Natural killer cell (primary cell): ENCODE measurements at regions not wholly inside any gene's neighbourhood (a gene's known extent, or its start where the extent isn't known, plus 50 kb on each side); places are given as distances from the start of the nearest gene placed in this dataset.

Source experiments
- ATAC-seq, 3 donors: fragments of 150-1000 bp in 2 of 3; fragments of 200-7000 bp in 1 of 3; cut with Tn5 transposase; 1 replicate in 1 of 3; 2 replicates in 2 of 3; pipeline ENCODE4 v1.10.0; 2021; ENCODE audit warnings: mild to moderate bottlenecking in 2 of 3, moderate library complexity in 2 of 3
- DNase-seq, 2 donors: peaks; one replicate each; pipeline versions ENCODE4 v3.0.0 to v3.0.0-alpha.2; 2013 to 2021; ENCODE audit warnings: mixed read lengths in 1 of 2
- H3K27ac ChIP-seq: one replicate; pipeline ENCODE4 v1.5.1; 2013; ENCODE audit warnings: mild to moderate bottlenecking, low read length
- H3K27me3 ChIP-seq: one replicate; pipeline ENCODE4 v1.6.1; 2013; ENCODE audit warnings: low read length; ENCODE audit not compliant: control insufficient read depth, insufficient read depth
- H3K36me3 ChIP-seq: one replicate; pipeline ENCODE4 v1.6.1; 2013; ENCODE audit warnings: low read length; ENCODE audit not compliant: control insufficient read depth, insufficient read depth
- H3K4me1 ChIP-seq: one replicate; pipeline ENCODE4 v1.6.1; 2013; ENCODE audit warnings: low read length; ENCODE audit not compliant: control insufficient read depth, insufficient read depth
- H3K4me3 ChIP-seq: one replicate; pipeline ENCODE4 v1.5.1; 2013; ENCODE audit warnings: low read length
- H3K9me3 ChIP-seq: one replicate; pipeline ENCODE4 v1.6.1; 2013; ENCODE audit warnings: low read length; ENCODE audit not compliant: control insufficient read depth, insufficient read depth
- H3K27ac Mint-ChIP-seq, 2 donors: one replicate each; pipeline ENCODE4 v1.8.0; 2022; ENCODE audit warnings: mild to moderate bottlenecking in 2 of 2, mixed read lengths in 2 of 2, moderate library complexity in 1 of 2
- H3K27me3 Mint-ChIP-seq, 2 donors: one replicate each; pipeline ENCODE4 v1.8.0; 2022; ENCODE audit warnings: low read depth in 2 of 2, mixed read lengths in 2 of 2
- H3K36me3 Mint-ChIP-seq: one replicate; pipeline ENCODE4 v1.8.0; 2022; ENCODE audit warnings: mixed read lengths
- H3K4me1 Mint-ChIP-seq, 2 donors: one replicate each; pipeline ENCODE4 v1.8.0; 2022; ENCODE audit warnings: mixed read lengths in 2 of 2
- H3K4me3 Mint-ChIP-seq: one replicate; pipeline ENCODE4 v1.8.0; 2022; ENCODE audit warnings: mild to moderate bottlenecking, moderate library complexity, mixed read lengths
- H3K9me3 Mint-ChIP-seq, 2 donors: one replicate each; pipeline ENCODE4 v1.8.0; 2022; ENCODE audit warnings: mixed read lengths in 2 of 2
- WGBS: methylation state at CpG from one replicate; pipeline ENCODE4 v1.1.7; 2013; ENCODE audit warnings: missing lambda C conversion rate; ENCODE audit not compliant: insufficient coverage; 5-methylcytosine and 5-hydroxymethylcytosine counted together
- intact Hi-C: fragments of 100-400 bp; cut with micrococcal nuclease; formaldehyde crosslinking; loops from one replicate; pipeline ENCODE4 v1.14.2; 2022
- TF ChIP-seq, protein P1 (sequence below): fragments of 200-600 bp; IDR thresholded peaks from one replicate; pipeline ENCODE4 v1.8.0; 2022; ENCODE audit warnings: antibody characterized with exemption

GRCh38 chr1:177659281-177659680 lies 310.6 kb downstream of the SEC16B start:
- no peak overlapping the region for H3K27ac Mint-ChIP-seq
- TF ChIP-seq, protein P1, sequence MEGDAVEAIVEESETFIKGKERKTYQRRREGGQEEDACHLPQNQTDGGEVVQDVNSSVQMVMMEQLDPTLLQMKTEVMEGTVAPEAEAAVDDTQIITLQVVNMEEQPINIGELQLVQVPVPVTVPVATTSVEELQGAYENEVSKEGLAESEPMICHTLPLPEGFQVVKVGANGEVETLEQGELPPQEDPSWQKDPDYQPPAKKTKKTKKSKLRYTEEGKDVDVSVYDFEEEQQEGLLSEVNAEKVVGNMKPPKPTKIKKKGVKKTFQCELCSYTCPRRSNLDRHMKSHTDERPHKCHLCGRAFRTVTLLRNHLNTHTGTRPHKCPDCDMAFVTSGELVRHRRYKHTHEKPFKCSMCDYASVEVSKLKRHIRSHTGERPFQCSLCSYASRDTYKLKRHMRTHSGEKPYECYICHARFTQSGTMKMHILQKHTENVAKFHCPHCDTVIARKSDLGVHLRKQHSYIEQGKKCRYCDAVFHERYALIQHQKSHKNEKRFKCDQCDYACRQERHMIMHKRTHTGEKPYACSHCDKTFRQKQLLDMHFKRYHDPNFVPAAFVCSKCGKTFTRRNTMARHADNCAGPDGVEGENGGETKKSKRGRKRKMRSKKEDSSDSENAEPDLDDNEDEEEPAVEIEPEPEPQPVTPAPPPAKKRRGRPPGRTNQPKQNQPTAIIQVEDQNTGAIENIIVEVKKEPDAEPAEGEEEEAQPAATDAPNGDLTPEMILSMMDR, result no peak
- WGBS, result 96% methylated on average over 4 of the region's 4 CpGs
- peaks cover 7% of the 10 kb centered on the region for H3K36me3 Mint-ChIP-seq
- ATAC-seq (no peak), DNase-seq (no peak)
- H3K27me3 Mint-ChIP-seq, result no peaks in the 10 kb centered on the region
- no peak overlapping the region for H3K4me3 Mint-ChIP-seq
- Histone ChIP-seq H3K4me1 (no peaks in the 10 kb centered on the region), H3K4me3 (no peak overlapping the region), H3K27me3 (no peaks in the 10 kb centered on the region), H3K9me3 (no peaks in the 10 kb centered on the region), H3K36me3 (no peaks in the 10 kb centered on the region), H3K27ac (no peak overlapping the region)
- no peaks in the 10 kb centered on the region for H3K4me1 Mint-ChIP-seq
- peaks cover 23 to 25% of the 10 kb centered on the region in 2 donors for H3K9me3 Mint-ChIP-seq
- intact Hi-C loops, result no loop called here

DNA sequence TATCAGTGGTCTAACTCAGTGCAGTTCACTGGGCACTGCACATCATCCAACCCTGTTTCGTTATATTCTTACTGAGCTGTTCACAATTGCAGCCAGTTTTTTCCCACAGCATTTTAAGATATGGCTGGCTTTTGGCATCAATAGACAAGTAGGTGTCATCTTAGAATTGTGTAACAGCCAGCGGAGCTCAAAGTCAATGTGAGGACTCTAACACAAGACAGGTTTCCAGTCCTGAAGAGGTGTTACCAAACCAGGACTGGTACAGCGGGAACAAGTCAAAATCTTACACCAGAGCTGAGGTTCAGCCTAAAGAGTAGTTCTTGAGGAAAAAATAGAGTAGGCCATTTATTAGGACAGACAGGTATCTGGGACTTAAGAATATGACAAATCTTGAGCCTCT lies 313.3 kb downstream of the SEC16B start:
- 79% methylated on average over 3 of the region's 3 CpGs for WGBS
- TF ChIP-seq, protein P1, result no peak
- peaks cover 7% of the 10 kb centered on the region for H3K36me3 Mint-ChIP-seq

DNA sequence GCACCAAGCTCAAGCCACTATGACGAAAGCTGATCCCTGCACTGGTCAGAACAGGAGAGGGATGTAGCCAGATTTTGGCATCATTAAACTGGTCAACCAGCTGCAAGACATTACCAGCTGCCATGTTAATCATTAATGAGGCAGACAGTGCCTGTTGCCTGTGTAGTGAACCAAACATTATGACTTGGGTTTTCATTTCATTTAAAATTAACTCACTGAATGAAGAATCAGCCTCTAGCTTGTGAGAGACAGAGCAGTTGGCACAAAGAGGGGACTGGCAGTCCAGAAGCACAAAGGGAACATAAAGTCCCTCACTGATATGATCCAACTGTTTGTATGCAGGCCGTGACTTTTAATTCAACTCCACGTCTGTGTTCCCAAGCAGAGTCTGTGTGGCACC lies 318.9 kb downstream of the SEC16B start:
- DNase-seq, result no peak
- TF ChIP-seq, protein P1, result no peak
- Histone ChIP-seq H3K9me3 (no peaks in the 10 kb centered on the region), H3K36me3 (no peaks in the 10 kb centered on the region), H3K27me3 (no peaks in the 10 kb centered on the region), H3K27ac (no peak overlapping the region), H3K4me1 (no peaks in the 10 kb centered on the region), H3K4me3 (no peak overlapping the region)
- Mint-ChIP-seq H3K4me3 (no peak overlapping the region), H3K9me3 (peaks cover 16 to 18% of the 10 kb centered on the region in 2 donors), H3K27ac (no peak overlapping the region), H3K4me1 (no peaks in the 10 kb centered on the region), H3K36me3 (peaks cover 7% of the 10 kb centered on the region), H3K27me3 (no peaks in the 10 kb centered on the region)
- WGBS, result 81% methylated on average over 3 of the region's 3 CpGs
- intact Hi-C loops, result no loop called here
- ATAC-seq, result no peak

More for the DNA sequence above, 313.3 kb downstream of the SEC16B start:
- Mint-ChIP-seq H3K27ac (no peak overlapping the region), H3K27me3 (no peaks in the 10 kb centered on the region), H3K9me3 (peaks cover 24 to 25% of the 10 kb centered on the region in 2 donors), H3K4me3 (no peak overlapping the region), H3K4me1 (no peaks in the 10 kb centered on the region)
- H3K4me1 ChIP-seq, result no peaks in the 10 kb centered on the region
- H3K9me3 ChIP-seq, result no peaks in the 10 kb centered on the region
- no peaks in the 10 kb centered on the region for H3K36me3 ChIP-seq
- H3K4me3 ChIP-seq, result no peak overlapping the region
- DNase-seq (no peak), ATAC-seq (no peak)
- intact Hi-C loops, result no loop called here
- H3K27me3 ChIP-seq, result no peaks in the 10 kb centered on the region
- no peak overlapping the region for H3K27ac ChIP-seq

GRCh38 chr1:177648731-177649265 lies 321.1 kb downstream of the SEC16B start:
- ATAC-seq (no peak), DNase-seq (no peak)
- WGBS, result 87% methylated on average over 6 of the region's 6 CpGs
- H3K36me3 Mint-ChIP-seq, result no peaks in the 10 kb centered on the region
- H3K27ac Mint-ChIP-seq, result no peak overlapping the region
- intact Hi-C loops, result no loop called here
- TF ChIP-seq, protein P1, result no peak
- no peaks in the 10 kb centered on the region for H3K4me1 ChIP-seq
- H3K9me3 ChIP-seq, result no peaks in the 10 kb centered on the region
- H3K27ac ChIP-seq, result no peak overlapping the region
- no peak overlapping the region for H3K4me3 Mint-ChIP-seq
- H3K27me3 ChIP-seq, result no peaks in the 10 kb centered on the region
- peaks cover 12 to 16% of the 10 kb centered on the region in 2 donors for H3K9me3 Mint-ChIP-seq
- H3K27me3 Mint-ChIP-seq, result no peaks in the 10 kb centered on the region
- no peaks in the 10 kb centered on the region for H3K4me1 Mint-ChIP-seq
- no peaks in the 10 kb centered on the region for H3K36me3 ChIP-seq
- H3K4me3 ChIP-seq, result no peak overlapping the region
